GM10266 (cell line): ENCODE measurements at regions not wholly inside any gene's neighbourhood (a gene's known extent, or its start where the extent isn't known, plus 50 kb on each side); places are given as distances from the start of the nearest gene placed in this dataset.
"Not testable (repeated sequence)": the region's sequence is repeated elsewhere in the genome, so short reads cannot be mapped to it uniquely, and the experiment has no call there.

ENCODE experiments used
- DNase-seq: peaks from one replicate; pipeline ENCODE4 v3.0.0; 2012; ENCODE audit errors: extremely low spot score
- TF ChIP-seq, protein P1 (sequence below): IDR thresholded peaks from 2 replicates; pipeline ENCODE4 v1.5.1; 2012; ENCODE audit warnings: mild to moderate bottlenecking, low read depth; ENCODE audit not compliant: control insufficient read depth, insufficient read depth; ENCODE audit errors: missing control alignments

DNA sequence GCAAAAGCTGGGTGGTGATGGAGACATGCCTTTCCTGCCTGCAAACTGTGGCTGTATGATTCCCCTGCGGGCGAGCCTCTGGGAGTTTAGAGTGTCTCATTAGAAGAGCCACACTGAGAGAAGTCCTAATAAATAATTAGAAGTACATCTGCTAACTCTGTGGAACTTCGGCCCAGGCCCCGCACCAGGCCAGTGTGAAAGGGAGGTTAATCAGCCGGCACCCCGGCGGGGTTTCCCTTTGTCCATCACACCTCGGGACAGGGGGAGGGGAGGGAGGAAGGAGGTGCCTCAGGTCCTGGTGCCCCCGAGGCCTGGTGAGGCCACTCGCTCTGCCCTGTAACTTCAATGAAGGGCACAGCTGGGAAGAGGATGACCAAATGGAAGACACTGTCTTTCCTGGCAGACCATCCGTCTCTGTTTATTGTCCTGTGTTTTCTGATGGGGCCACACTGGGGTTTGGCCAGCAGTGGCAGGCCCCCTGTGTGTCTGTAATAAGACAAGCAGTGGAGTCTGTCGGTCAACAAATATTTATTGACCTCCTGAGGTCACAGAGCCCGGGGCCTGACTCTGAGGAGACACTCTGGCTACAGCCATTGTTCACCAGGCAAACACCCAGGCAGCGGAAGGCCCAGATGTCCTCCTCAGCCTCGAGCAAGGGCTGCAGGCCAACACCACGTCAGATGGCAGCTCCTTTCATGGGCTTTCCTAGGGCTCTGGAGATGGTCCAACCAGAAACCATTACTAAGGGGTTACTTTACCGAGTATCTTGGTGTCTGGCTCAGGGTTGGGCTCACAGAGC is 267.5 kb upstream of the RAB4A start:
- no peak for DNase-seq
- TF ChIP-seq, protein P1, sequence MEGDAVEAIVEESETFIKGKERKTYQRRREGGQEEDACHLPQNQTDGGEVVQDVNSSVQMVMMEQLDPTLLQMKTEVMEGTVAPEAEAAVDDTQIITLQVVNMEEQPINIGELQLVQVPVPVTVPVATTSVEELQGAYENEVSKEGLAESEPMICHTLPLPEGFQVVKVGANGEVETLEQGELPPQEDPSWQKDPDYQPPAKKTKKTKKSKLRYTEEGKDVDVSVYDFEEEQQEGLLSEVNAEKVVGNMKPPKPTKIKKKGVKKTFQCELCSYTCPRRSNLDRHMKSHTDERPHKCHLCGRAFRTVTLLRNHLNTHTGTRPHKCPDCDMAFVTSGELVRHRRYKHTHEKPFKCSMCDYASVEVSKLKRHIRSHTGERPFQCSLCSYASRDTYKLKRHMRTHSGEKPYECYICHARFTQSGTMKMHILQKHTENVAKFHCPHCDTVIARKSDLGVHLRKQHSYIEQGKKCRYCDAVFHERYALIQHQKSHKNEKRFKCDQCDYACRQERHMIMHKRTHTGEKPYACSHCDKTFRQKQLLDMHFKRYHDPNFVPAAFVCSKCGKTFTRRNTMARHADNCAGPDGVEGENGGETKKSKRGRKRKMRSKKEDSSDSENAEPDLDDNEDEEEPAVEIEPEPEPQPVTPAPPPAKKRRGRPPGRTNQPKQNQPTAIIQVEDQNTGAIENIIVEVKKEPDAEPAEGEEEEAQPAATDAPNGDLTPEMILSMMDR = no peak

DNA sequence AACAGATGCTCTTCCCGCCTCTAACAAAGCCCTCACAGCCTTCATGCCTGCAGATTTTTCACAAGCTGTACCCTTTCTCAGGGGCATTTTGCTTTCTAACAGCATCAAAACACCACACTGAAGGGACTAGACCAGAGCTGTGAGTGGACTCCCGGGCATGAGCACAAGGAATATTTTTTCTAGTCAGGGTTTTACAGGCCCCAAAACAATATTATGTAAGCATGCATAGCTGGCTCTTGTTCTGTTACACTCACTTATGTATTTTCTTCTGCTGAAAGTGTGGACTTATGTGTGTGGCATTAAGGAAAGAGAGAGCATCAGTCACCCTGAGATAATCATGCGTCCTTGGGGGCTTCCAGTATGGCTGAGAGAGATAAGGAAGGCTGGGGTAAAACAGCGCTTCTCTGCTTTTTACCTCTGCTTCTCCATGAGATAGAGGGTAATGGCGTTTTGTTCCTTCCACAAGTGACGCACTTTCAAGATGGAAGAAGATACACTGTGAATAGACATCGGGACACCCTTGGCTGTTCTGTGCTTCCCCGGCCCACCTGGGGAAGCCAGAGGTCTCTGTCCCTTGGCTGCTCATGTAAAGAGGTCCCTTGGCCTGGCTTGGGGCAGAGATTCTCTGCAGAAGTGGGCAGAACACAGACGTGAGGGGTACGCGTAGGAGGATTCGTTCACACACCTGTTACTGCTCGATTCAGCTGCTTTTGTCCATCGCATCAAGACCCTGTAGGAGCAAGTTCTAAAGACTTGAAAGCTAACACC is 266.7 kb upstream of the RAB4A start:
- no peak for DNase-seq
- TF ChIP-seq, protein P1 = no peak

DNA sequence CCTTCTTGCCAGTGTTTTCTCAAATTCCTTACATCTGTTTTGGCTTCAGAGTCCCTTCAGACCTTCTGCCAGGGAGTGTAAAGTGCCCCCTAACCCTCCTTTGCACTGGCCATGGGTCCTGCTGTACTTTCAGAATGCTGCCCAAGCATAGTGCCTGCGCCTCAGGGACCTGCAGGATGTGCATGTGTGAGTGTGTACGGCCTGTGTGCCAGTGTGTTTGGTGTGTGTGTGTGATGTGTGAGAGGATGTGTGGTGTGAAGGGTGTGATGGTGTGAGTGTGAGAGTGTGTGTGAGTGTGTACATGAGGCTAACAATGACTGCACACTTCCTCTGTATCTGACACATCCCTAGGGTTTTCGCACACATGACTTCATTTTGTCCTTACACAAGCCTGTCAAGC is 265.8 kb upstream of the RAB4A start:
- DNase-seq = no peak
- TF ChIP-seq, protein P1 = no peak

DNA sequence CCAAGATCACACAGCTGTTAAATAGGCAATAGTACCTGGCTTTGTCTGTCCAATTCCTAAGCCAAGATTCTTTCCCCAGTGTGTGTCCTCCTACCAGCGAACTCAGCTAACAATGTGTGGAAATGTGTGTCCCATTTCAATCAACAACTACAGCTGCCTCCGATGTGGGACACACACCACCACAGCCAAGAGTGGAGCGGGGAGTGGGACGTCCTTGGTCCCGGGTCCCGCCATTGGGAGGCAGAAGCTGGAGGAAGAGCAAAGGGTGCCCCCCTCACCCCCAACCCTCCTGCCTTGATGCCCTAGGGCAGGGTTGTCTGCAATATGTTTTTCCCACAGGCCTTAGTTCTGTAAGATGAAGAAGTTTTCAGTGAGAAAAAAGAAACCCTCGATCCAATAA is 265.4 kb upstream of the RAB4A start:
- TF ChIP-seq, protein P1 = no peak
- DNase-seq = no peak

DNA sequence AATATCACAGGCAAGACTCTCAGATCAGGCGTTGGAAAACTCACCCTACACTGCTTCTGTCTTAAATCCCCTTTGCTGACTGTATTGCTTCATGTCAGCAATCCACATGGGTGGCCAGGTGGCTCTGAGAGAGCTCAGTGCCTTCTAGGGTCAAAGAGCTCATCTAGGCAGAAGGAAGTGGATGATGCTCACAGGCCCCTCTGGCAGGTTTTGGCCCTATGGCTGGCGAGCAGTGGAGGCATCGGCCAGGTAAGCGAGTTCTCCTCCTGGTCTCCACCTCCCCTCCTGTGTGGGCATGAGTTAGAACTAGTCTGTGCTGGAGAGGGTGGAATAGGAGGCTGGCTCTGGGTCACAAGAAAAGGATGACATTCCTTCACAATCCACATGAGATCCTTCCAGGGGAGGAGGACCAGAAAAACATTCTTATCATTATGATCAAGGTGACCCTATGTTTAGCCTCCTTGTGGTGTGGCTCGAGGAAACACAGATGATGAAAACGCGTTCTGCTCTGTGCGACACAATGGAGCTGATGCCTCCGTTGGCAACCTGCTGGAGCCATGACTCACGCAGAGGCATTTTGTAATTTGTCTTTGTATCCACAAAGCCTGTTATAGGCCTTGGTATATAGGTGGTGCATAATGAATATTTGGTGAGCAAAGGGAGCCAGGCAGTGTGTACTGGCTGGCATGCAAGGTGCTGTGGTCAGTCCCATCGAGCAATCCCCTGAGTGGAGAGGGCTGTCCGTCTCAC is 264.6 kb upstream of the RAB4A start:
- no peak for DNase-seq
- TF ChIP-seq, protein P1 = no peak

DNA sequence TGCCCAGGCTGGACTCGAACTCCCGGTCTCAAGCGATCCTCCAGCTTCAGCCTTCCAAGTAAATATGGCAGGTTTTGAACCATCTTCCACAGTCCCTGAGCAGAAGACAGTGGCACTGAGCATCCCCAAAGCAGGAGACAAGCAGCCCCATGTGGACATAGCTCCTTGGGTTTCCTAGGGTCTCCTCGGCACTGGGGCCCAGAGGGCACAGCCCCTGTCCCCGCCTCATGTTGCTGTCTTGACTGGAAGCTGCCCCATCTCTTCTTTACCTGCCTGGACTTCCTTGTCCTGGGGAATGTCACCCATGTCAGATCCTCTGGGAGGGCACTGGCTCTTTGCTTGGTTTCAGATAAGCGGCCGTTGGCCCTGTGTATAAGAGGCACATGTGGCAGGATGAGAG is 263.7 kb upstream of the RAB4A start:
- TF ChIP-seq, protein P1 = no peak
- no peak for DNase-seq

DNA sequence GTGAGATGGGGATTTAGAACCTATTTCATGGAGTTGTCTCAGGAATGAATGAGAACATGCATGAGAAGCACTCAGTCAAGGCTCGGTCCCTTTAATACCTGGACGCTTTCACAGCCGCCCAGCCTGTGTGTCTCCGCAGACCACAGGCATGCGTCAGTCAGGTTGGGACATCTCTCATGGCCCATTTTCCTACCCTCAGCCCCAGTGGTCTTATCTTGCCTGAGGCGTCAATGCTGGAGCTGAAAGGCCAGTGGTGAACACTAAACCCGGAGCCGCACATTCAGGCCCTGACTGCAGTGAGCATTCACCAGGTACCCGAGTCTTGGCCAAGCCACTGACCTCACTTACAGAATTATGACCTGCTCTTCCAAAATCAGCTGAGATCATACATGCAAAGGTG is 263.2 kb upstream of the RAB4A start:
- DNase-seq = no peak
- TF ChIP-seq, protein P1 = no peak

DNA sequence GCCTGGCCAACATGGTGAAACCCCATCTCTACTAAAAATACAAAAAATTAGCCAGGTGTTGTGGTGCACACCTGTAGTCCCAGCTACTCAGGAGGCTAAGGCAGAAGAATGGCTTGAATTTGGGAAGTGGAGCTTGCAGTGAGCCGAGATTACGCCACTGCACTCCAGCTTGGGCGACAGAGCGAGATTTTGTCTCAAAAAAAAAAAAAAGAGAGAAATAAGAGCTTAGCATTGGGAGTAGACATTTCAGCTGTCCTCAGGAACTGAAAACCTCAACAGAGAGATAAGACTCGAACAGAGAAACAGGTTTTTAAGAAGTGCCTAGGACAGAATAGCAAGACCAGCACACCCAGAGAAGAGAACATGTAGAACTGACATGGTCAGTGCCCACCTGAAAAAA is 262.6 kb upstream of the RAB4A start:
- not testable (repeated sequence) for DNase-seq
